GM19468 (cell line): ENCODE measurements at regions not wholly inside any gene's neighbourhood (a gene's known extent, or its start where the extent isn't known, plus 50 kb on each side); places are given as distances from the start of the nearest gene placed in this dataset.

Experiments
- ATAC-seq: cut with Tn5 transposase; IDR thresholded peaks from one replicate; pipeline ENCODE4 v1.9.1; 2021; ENCODE audit warnings: mild to moderate bottlenecking, moderate library complexity, moderate number of reproducible peaks; ENCODE audit not compliant: unreplicated experiment; ENCODE audit errors: extremely low read depth

DNA sequence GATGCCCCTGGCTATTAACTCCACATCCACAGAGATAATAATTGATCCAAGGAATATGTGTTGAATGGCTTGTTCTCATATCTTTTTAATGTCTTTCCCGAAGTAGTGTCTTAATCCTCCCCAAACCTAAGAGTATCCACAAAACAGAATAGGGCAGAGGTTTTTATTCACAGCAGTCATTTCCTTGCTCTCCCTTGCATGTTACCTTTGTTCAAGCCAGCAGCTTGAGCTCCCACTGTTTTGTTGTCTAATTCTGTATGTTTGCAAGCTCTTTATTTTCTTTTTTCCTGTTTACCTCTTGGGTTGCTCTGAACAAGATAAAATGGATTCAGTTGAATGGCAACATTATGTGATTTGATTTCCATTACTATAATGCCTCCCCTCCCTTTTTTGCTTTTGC lies 308.6 kb upstream of the ZP4 start:
- ATAC-seq: no peak

DNA sequence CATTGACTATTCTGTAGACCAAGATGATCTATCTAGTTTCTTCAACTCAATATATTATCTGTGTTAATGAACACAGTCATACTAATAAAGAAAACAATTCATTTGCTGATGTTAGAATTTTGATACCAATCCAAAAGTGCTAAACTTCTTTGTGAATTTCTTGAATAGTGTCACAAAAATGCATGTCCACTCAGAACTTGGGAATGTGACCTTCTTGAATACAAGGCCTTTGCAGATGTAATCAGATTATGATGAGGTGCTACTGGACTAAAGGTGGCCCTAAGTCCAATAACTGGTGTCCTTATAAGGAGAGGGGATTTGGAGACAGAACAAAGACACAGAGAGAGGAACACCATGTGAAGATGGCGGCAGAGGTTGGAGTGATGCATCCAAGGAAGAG lies 305.8 kb upstream of the ZP4 start:
- no peak for ATAC-seq

GRCh38 chr1:238191170-238191569 lies 300.4 kb upstream of the ZP4 start:
- no peak for ATAC-seq

- no peak for ATAC-seq
These were observed 296.8 kb upstream of the ZP4 start for GRCh38 chr1:238187575-238187949.

DNA sequence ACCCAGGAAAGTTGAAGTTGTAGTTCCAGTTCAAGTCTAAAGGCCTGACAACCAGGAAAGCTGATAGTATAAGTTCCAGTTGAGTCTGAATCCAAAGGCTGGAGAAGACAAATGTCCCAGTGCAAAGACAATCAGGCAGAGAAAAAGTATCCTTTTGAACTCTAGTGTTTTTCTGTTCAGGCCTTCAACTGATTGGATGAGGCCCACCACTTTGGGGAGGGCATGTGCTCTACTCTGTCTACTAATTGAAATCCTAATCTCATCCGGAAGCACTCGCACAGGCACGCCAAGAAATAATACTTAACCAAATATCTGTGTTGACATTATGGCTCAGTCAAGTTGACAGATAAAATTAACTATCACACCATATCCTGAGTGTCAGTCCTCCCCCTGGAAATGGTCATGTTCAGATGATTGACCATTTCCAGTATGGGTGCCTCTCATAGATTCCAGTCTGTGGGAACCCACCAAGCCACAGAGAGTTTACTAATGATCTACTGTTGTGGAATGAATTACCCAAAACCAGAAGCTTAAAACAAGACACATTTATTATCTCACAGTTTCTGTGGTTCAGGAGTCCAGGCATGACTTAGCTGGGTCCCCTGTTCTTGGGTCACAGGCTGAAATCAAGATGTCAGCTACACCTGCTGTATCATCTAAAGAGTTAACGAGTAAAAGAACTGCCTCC lies 296.3 kb upstream of the ZP4 start:
- no peak for ATAC-seq

GRCh38 chr1:238177960-238178645 lies 287.4 kb upstream of the ZP4 start:
- no peak for ATAC-seq

- no peak for ATAC-seq
These were observed 286.6 kb upstream of the ZP4 start for GRCh38 chr1:238177351-238177750.

GRCh38 chr1:238176441-238176840 lies 285.7 kb upstream of the ZP4 start:
- no peak for ATAC-seq

DNA sequence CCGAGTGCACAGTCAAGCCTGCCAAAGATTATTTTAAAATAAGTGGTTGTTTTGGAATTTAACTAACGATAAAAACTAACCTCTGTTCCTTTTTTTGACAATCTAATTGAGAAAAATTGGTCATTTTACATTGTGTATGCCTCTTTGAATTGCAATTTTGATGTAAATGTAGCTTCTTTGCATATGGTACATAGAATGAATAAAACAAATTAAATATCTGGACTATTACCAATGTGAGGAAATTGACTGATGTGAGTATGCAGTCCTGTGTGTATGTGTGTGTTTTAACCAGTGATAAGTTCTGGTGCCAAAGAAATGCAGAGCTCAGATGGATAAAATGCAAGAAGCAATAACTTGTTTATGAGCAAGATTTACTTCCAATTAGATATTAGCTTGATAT lies 281.3 kb upstream of the ZP4 start:
- ATAC-seq: no peak

DNA sequence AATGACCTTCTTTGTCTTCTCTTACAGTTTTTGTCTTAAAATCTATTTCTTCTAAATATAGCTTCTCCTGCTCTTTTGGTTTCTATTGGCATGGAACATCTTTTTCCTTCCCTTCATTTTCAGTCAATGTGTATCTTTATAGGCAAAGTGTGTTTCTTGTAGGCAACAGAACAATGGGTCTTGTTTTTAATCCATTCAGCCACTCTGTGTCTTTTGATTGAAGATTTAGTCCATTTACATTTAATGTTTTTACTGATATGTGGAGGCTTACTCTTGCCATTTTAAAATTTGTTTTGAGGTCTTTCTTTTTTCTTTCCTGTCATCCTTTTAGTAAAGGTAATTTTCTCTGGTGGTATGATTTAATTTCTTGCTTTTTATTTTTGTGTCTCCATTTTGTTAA lies 271.2 kb upstream of the ZP4 start:
- no peak for ATAC-seq

- ATAC-seq: no peak
These were observed 263.2 kb upstream of the ZP4 start for GRCh38 chr1:238153939-238154338.

DNA sequence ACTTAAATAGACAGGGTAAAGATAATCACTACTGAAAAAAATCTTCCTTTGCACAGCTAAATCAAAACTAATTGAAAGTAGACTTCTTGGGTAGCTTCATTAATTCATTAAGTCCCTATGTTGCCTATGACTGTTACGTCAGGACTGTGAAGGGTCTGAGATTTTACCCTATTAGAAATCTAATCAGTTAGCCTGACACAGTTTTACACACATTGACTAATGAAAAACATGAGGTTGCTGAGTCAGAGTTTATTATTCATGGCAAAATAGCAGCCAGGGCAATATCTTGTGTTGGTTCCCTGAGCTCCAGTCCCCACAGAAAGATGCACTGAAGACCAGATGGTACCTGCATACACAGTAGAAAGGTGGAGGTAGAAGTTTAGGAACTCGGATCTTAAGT lies 262.5 kb upstream of the ZP4 start:
- no peak for ATAC-seq

GRCh38 chr1:238152119-238152518 lies 261.4 kb upstream of the ZP4 start:
- no peak for ATAC-seq

DNA sequence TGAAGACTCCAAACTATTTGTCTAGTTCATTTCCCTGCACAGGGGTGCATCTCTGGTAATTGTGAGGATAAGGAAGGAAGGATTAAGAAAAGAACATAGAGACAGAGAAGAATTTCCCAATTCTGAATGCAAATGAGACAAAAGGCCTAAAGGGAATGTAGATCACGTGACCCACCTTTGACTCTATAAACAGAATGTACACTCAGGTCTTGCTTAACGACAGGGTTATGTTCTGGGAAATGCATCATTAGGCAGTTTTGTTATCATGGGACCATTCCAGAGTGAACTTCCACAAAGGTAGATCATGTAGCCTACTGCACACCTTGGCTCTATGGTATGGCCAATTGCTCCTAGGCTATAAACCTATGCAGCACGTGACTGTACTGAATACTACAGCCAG lies 252.3 kb upstream of the ZP4 start:
- no peak for ATAC-seq

DNA sequence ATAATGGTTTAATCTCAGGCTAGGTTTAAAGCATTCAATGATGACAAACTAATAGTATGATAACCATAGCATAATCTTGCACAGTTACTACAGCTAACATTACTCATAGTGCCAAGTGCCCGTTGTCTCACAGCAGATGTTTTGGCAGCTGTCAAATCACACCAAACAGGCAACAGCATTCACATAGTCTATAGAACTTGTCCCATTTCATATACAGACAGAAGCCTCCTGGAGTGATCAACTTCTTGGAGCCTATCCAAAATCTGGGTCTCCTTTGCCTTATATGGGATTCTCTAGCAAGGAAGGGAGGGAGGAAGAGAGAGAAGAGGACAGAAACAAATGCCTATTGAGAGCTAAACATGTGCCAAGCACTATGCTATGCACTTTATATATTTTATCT lies 250.6 kb upstream of the ZP4 start:
- no peak for ATAC-seq

- ATAC-seq: no peak
These were observed 249.0 kb upstream of the ZP4 start for GRCh38 chr1:238139713-238140112.

DNA sequence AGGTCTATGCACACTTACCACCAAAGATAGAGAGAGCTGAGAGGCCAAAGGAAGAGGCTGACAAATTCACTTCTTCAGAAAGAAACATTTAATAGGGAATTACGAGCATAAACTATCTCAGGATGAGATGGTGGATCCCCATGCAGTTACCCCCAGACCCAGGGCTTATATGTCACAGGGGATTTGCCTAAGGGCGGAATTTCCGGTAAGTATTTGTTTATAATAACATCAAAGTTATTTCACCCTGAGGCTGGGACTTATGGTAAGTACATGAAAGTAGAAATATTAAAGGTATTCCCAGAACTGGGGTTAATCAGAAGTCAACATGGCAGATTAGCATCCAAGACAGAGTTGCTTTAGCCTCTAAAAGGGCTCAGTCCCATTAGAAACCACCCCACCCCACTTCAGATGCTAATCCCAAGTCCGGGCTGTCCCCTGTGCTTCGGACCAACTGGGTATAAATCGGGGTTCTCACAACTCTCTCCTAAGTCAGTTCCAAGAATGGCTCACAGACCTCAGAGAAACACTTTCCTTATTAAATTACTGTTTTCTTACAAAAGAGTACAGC lies 247.4 kb upstream of the ZP4 start:
- ATAC-seq: no peak

GRCh38 chr1:238135708-238136664 lies 245.3 kb upstream of the ZP4 start:
- no peak for ATAC-seq

DNA sequence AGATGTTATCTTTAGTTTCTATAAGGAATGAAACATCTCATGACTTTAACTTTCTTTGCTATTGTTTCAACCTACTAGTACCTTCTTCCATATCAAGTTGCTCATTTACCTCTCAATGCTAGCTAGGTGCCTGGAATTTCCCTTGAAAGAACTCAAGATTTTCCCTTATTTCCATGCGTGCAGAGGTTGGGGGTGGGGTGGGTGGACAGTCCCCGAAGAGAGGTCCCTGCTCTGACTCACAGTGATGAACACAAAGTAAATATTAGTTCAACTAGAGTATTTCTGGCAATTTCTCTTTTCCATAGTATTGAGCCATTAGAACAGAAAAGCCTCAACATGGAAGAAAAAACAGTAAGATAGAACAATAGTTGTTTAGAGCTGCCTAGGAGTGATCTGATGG lies 239.0 kb upstream of the ZP4 start:
- ATAC-seq: no peak

DNA sequence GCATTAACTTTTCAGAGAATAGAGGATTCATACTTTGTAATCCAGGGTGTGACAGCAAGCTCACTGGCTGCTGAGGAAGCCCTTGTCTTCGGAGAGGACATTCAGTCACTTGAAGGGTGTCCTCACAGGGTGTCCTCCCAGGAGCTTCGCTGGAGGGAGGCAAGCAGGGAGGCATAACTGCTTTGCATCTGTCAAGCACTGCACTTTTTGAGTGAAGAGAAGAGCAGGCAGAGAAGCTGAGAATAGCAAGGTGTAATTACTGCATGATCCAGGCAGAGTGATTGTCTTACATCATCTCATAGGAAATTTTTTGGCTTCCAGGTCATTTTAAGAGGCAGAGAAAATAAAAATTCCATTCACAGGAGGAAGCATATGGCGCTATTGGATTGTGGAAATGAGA lies 232.5 kb upstream of the ZP4 start:
- ATAC-seq: no peak

DNA sequence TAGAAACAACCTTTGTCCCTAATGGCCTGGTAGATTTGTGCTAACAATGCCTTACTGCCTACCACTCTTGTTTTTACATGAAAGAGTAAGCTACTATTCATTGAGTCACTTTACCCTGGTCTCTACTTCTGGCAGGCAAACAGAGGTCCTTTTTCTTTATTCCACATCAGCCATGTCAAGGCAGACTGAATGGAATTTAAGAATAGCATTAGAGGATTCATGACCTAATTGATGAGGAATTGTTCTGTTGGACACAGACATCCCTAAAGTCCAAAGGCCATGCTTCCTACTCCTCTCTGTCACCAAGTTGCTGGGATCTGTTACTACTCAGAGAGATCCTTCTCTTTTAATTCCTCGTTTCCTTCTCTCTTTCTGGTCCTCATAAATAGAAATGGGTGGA lies 229.1 kb upstream of the ZP4 start:
- ATAC-seq: no peak
